GM12874 (cell line): ENCODE measurements at regions not wholly inside any gene's neighbourhood (a gene's known extent, or its start where the extent isn't known, plus 50 kb on each side); places are given as distances from the start of the nearest gene placed in this dataset.

Experiments used
- CTCF ChIP-seq: IDR thresholded peaks from 2 replicates; pipeline ENCODE4 v1.5.1; 2011; ENCODE audit warnings: low read depth, mild to moderate bottlenecking, control low read depth, low read length, moderate library complexity; ENCODE audit not compliant: insufficient read depth

GRCh38 chr2:196290569-196290968 is 119.2 kb upstream of the STK17B start:
- no peak for TF ChIP-seq CTCF

GRCh38 chr2:196291426-196291825 is 120.0 kb upstream of the STK17B start:
- no peak for TF ChIP-seq CTCF

- no peak for TF ChIP-seq CTCF
Observed at GRCh38 chr2:196291873-196292800, 120.8 kb upstream of the STK17B start.

GRCh38 chr2:196293751-196294515 is 122.6 kb upstream of the STK17B start:
- no peak for TF ChIP-seq CTCF

- no peak for TF ChIP-seq CTCF
Observed at GRCh38 chr2:196294516-196294909, 123.1 kb upstream of the STK17B start.

- TF ChIP-seq CTCF: no peak
Observed at GRCh38 chr2:196295005-196295404, 123.6 kb upstream of the STK17B start.

GRCh38 chr2:196307775-196308305 is 136.5 kb upstream of the STK17B start:
- TF ChIP-seq CTCF: no peak
